ENCODE measurements at regions not wholly inside any gene's neighbourhood (a gene's known extent, or its start where the extent isn't known, plus 50 kb on each side); places are given as distances from the start of the nearest gene placed in this dataset.
A peak's percentile ranks its signal among the peaks of the same experiment; 100 is the strongest.

DNA sequence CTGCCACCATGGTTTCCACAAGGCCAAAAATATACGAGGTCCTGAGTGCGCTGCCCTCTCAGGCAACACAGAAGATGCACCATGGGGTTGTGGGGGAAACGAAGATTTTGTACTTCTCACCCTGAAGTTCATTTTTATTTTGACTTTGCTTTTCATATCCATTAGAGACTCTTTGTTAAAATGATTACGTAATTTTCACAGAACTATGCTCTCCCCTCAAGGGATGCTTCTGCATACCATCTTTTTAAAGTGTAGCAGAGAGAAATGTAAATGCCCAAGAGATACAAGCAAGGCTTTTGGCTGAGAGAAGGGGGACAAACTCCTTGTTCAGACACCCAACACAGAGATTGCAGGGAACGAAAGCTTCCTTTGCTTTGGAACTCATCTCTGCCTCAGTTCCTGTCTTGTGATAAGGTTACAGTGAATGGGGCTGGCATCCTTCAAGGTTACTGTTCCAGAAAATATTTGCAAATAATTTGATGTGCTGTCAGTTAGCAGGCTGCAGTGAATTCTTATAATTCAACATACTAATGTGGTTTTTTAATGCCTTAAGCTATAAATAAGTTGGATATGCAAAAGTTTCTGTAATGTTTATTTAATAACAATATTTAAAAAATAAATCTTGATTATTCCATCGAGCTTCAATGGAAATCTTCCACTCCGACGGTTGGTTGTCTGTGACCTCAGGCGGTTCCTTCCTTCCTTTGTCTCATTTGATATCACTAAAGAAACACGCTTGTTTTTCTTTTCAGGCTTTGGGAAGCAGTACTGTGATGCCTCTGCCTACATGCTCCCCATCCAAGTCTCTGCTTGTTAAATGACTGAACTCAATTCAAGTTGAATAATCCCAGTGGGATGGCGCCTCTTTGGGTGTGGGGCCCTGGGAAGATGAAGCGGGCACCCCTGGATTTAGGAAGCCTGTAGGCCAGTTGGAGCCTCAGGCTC, 209.3 kb upstream of the CTBP2 start:
- TF ChIP-seq FOS (IDR thresholded peaks at IDR 0.05; ENCODE audit: borderline replicate concordance, insufficient read depth, low read length), result no peak
- TF ChIP-seq, protein P1, sequence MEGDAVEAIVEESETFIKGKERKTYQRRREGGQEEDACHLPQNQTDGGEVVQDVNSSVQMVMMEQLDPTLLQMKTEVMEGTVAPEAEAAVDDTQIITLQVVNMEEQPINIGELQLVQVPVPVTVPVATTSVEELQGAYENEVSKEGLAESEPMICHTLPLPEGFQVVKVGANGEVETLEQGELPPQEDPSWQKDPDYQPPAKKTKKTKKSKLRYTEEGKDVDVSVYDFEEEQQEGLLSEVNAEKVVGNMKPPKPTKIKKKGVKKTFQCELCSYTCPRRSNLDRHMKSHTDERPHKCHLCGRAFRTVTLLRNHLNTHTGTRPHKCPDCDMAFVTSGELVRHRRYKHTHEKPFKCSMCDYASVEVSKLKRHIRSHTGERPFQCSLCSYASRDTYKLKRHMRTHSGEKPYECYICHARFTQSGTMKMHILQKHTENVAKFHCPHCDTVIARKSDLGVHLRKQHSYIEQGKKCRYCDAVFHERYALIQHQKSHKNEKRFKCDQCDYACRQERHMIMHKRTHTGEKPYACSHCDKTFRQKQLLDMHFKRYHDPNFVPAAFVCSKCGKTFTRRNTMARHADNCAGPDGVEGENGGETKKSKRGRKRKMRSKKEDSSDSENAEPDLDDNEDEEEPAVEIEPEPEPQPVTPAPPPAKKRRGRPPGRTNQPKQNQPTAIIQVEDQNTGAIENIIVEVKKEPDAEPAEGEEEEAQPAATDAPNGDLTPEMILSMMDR (IDR thresholded peaks at IDR 0.05; ENCODE audit: extremely low read depth in 1 of 2, insufficient read depth in 1 of 2, low read depth in 1 of 2, low read length in 2 of 2), result no peak
- no peak for TF ChIP-seq GATA2 (IDR thresholded peaks at IDR 0.05; ENCODE audit: insufficient read depth, insufficient read length, low read depth, low read length)
- no peak for TF ChIP-seq JUN (IDR thresholded peaks at IDR 0.05; ENCODE audit: borderline replicate concordance, insufficient read depth, insufficient read length, low read depth)
- no peak for TF ChIP-seq POLR2AphosphoS5 (IDR thresholded peaks at IDR 0.05; ENCODE audit: insufficient read depth, low read depth, low read length)
- TF ChIP-seq EZH2 (IDR thresholded peaks at IDR 0.05; ENCODE audit: borderline replicate concordance, low read depth, low read length, severe bottlenecking), result no peak
- TF ChIP-seq, protein P2, sequence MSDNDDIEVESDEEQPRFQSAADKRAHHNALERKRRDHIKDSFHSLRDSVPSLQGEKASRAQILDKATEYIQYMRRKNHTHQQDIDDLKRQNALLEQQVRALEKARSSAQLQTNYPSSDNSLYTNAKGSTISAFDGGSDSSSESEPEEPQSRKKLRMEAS (IDR thresholded peaks at IDR 0.05; ENCODE audit: insufficient read depth, insufficient read length), result no peak
- TF ChIP-seq POLR2A (IDR thresholded peaks at IDR 0.05; ENCODE audit: low read depth, low read length), result no peak
- Histone ChIP-seq H3K4me3 (replicated peaks in 1 of 3; ENCODE audit: insufficient read depth in 1 of 3, low read depth in 1 of 3, low read length in 3 of 3) (no peak overlapping the region), H3K4me2 (ENCODE audit: insufficient read depth, low read length) (no peak overlapping the region), H3K27me3 (ENCODE audit: control insufficient read depth in 2 of 2, insufficient read depth in 2 of 2, low read length in 2 of 2) (no peaks in the 10 kb centered on the region), H3K79me2 (ENCODE audit: control insufficient read depth, insufficient read depth, low read length) (no peaks in the 10 kb centered on the region), H3K27ac (ENCODE audit: insufficient read depth, low read depth, low read length) (no peak overlapping the region), H2AFZ (ENCODE audit: low read depth, low read length) (no peak overlapping the region), H4K20me1 (replicated peaks; ENCODE audit: control insufficient read depth, extremely low read depth, insufficient read depth, low read length) (no peaks in the 10 kb centered on the region), H3K9ac (replicated peaks; ENCODE audit: extremely low read depth, insufficient read depth, low read length) (no peak overlapping the region), H3K9me1 (replicated peaks; ENCODE audit: control insufficient read depth, extremely low read depth, insufficient read depth, low read length) (no peaks in the 10 kb centered on the region), H3K9me3 (replicated peaks; ENCODE audit: control insufficient read depth, insufficient read depth, low read length) (no peaks in the 10 kb centered on the region), H3K4me1 (ENCODE audit: control insufficient read depth, extremely low read depth, insufficient read depth, low read length) (no peaks in the 10 kb centered on the region), H3K36me3 (ENCODE audit: control insufficient read depth in 2 of 2, extremely low read depth in 1 of 2, insufficient read depth in 2 of 2, low read length in 2 of 2) (no peaks in the 10 kb centered on the region)
- dilution Hi-C loops (cut with MboI; ENCODE audit: extremely low pct_ligation_motif_present, low sequenced_read_pairs), result no loop called here
- DNase-seq (ENCODE audit: low read depth, low spot score), result no peak
- intact Hi-C loops (cut with micrococcal nuclease), result no loop called here
- ChIA-PET POLR2A (no interaction called here), CTCF (interaction anchor here (1.4 kb wide), 1 partner anchor 37 kb away, joined by 3 read pairs; no protein-coding TSS in a partner anchor)
- no TSS peak for BruUV-seq (replicated peaks)
- peak; percentile 15 for FAIRE-seq
